GM03348 (cell line): ENCODE measurements at regions not wholly inside any gene's neighbourhood (a gene's known extent, or its start where the extent isn't known, plus 50 kb on each side); places are given as distances from the start of the nearest gene placed in this dataset.
A peak's percentile ranks its signal among the peaks of the same experiment; 100 is the strongest.
"Not testable (repeated sequence)": the region's sequence is repeated elsewhere in the genome, so short reads cannot be mapped to it uniquely, and the experiment has no call there.

Experiments
- DNase-seq: peaks from one replicate; pipeline ENCODE4 v3.0.0; 2012; ENCODE audit warnings: low spot score

DNA sequence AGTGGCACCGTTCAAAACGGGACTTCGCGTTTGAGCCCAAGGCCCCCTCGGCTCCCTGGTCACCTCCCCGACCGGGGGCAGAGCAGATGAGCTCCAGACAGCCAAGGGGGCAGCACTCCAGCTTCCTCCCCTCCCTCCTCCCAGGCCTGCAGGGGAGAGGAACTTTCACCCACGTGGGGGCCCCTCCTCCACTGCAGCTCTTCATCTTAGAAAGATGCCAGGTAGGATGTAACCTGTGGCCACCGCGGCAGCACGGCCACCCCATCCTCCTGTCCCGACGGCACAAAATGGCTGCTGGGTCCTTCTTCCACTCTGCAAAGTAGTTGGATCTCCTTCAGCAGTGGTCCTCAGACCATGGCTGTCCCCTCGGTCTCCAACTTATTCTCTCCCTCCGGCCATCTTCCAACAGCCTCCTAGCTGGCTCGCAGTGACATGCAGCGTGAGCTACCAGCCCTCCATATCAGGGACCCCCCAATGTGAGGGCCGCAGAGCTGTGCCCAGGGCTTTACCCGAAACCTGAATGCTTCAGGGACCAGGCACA is 94.5 kb upstream of the ID2 start:
- no peak for DNase-seq

GRCh38 chr2:8587920-8588830 is 93.7 kb upstream of the ID2 start:
- no peak for DNase-seq

DNA sequence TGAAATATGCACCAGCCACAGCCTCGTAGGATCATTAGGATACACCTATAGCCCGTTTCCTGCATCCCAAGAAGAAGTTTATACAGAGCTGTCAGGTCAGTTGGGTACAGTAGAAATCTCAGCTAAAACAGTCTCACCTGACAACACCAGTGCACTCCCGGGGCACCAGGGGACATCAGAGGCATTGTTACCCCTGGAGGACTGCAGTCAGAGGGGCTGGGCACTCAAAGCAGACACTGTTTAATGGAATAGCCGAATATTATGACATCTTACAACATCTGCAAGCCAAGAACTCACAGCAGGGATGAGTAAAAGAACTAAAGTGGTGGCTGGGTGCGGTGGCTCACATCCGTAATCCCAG is 93.0 kb upstream of the ID2 start:
- no peak for DNase-seq

DNA sequence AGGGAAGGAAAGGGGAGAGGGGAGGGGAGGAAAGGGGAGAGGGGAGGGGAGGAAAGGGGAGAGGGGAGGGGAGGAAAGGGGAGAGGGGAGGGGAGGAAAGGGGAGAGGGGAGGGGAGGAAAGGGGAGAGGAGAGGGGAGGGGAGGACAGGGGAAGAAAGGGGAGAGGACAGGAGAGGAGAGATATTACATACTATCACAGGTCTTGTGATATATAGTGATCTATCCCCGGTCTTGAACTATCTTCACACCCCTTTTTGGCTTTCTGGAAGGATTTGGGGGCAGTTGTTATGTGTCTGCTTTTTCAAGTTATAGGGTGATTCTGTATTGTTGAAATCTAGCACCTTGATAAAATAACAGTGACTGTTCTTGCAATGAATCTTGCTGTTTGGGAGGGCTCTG is 92.1 kb upstream of the ID2 start:
- DNase-seq, result no peak

DNA sequence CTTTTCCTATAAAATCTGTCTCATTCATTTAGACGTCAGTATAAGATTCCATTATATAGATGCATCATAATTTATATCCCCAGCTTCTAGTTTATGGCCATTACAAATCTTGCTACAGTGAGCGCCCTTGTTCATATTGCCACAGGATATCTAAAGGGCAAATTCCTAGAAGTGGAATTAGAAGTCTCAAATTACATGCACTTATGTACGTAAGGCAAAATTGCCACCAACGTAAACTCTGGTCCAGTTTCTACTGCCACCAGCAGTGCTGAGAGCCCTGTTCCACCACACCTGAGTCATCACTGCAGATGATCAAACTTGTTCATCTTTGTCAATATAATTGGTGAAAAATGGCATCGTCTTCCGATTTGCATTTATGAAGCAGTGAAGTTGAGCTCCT is 90.9 kb upstream of the ID2 start:
- no peak for DNase-seq

DNA sequence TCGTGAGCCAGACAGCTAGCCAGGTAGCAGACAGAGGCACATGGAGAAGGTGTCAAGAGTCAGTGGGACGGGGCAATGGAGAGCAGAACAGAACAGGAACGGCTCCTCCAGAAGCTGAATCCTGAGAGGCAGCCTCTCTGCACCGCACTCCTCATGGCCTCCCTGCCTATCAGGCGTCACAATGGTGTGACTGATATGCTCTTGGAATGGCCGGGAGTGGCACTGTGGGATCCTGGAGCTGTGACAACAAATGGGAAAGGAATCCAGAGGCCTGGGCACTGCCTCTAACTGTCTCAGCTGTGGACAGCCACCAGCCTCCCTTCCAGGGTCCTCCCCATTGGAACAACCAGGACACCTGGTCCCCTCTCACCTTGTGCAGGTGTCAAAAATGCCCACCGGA is 89.1 kb upstream of the ID2 start:
- DNase-seq, result no peak

- no peak for DNase-seq
Observed at GRCh38 chr2:8593243-8593642, 88.6 kb upstream of the ID2 start.

DNA sequence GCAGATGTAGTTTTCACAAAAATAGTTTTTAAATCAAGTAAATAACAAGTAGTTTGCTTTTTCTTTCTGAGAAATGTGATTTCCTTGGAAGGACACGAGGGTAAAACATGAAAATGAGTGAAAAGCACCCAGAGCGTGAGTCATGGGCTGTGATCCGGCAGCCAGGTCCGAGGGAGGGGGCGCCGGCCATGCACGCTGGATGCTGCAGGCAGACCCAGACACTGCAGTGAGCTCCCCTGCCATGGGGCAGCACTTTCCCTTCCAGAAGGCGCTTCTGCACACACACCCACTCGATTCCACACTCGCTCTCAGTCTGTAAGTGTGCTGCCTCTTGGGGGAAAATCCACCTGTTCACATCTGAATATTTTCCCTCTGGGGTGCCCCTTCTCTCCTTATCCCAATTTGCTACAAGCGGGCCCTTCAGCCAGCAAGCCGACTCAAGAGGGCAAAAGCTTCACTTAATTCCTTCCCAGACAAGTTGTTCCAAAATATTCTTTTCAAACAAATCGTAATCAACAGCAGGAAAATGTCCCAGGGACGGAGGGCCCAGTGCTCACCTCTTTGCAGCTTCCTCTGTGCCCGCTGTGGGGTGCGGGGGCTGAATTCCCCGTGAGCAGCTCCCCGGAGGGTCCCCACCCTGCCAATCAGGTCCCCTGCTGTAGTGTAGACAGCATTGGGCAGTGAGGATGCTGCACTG is 87.0 kb upstream of the ID2 start:
- DNase-seq, result peak; percentile 65

GRCh38 chr2:8595428-8595805 is 86.4 kb upstream of the ID2 start:
- DNase-seq, result no peak

DNA sequence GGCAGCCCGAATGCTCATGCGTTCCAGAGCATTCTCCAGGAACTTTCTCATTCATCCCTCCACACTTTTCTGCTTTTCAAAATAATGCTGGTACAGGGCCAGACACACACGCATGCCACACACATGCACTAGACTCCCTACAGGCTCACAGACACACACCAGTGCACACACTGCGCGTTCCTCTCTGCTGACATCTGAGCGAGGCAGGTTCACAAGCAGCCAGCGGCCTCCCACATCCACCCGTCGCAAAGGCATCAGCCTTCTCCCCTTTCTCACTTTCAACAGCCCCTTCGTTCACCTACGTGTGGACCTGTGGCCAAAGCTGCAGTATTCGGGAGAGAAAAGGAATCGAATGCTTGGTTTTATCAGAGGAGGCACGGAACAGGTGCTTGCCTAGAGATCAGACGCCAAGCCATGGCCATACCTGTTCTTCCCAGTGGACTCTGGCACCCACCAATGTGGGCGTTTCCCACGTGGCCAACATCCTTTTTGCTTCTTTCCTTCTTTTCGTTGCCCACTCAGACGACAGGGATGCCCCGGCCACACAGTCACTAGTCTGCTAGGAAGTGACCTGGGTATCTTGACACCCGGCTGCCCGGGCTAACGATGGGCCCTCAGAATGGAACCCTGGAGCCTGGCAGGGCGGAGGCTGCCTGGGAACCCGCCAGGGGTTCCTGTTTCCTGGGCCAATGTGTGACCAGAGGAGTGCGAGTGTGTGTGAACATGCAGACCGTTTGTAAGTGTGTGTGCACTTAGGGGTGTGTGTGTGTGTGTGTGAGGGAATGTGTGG is 85.8 kb upstream of the ID2 start:
- DNase-seq, result no peak

- DNase-seq, result no peak
Observed at GRCh38 chr2:8597094-8597493, 84.8 kb upstream of the ID2 start.

- DNase-seq, result no peak
Observed at GRCh38 chr2:8597559-8598225, 84.2 kb upstream of the ID2 start.

GRCh38 chr2:8598295-8599165 is 83.3 kb upstream of the ID2 start:
- DNase-seq, result peak; percentile 91

GRCh38 chr2:8599421-8600242 is 82.2 kb upstream of the ID2 start:
- no peak for DNase-seq

DNA sequence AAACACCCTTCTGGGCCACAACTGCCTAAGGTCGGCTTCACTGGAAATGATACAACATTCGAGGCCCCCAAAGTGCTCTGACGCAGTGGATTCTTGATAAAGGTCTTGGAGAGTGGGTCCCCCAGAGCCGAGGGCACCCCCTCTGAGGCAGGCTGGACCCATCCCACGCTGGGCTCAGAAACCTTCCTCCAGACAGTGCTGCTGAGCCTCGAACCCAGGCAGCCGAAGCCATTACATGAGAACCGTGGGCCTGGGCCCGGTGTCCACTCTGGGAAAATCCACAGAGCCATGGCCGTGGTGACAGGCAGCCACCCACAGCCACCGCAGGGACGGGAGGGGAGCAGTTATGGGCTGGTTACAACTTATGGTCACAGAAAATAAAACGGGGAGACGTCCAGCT is 81.4 kb upstream of the ID2 start:
- no peak for DNase-seq

GRCh38 chr2:8602809-8603208 is 79.0 kb upstream of the ID2 start:
- DNase-seq, result no peak

DNA sequence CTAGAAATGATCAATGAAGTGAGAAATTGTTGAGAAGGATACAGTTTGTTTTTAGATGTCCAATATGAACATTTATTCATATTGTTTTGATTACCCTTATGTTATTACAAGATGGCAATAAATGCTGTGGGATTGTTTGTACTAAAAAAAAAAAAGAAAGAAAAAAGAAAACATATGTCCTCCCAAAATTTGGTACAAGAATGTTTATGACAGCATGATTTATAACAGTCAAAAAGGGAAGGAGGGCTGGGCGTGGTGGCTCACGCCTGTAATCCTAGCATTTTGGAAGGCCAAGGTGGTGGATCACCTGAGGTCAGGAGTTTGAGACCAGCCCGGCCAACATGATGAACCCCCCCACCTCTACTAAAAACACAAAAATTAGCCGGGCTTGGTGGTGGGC is 78.5 kb upstream of the ID2 start:
- not testable (repeated sequence) for DNase-seq

DNA sequence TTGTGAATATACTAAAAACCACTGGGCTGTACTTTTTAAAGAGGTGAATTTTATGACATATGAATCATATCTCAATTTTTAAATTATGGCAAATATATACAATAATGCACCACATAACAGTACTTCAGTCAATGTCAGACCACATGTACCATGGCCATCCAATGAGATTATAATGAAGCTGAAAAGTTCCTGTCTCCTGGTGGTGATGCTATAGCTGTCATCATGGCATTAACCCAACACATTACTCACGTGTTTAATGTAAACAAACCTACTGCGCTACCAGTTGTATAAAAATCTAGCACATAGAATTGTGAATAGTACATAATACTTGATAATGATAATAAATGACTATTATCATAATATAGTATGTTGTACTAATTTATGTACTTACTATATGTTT is 77.6 kb upstream of the ID2 start:
- DNase-seq, result no peak

DNA sequence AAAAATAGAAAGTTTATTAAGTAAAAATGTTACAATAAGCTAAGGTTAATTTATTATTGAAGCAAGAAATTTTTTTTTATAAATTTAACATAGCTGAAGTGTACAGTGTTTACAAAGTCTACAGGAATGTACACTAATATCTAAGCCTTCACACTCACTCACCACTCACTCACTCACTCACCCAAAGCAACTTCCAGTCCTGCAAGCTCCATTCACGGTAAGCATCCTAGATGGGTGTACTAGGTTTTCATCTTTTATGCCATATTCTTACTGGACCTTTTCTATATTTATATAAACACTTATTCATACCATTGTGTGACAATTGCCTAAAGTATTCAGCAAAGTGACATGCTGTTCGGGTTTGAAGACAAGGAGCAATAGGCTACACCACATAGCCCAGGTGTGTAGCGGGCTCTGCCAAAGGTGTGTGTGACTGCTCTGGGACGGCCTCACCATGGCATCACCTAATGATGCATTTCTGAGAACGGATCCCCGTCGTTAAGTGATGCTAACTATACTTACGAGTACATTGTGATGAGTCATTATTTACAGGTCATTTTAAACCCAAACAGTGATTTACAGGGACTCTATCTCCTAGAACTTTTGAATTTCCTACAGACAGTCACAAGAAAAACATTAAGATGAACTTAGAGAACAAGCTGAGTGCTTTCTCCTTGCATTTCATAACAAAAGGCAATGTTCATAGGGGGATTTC is 76.3 kb upstream of the ID2 start:
- DNase-seq, result no peak

- no peak for DNase-seq
Observed at GRCh38 chr2:8606226-8606625, 75.6 kb upstream of the ID2 start.
